PFSK-1 (cell line): ENCODE measurements at regions not wholly inside any gene's neighbourhood (a gene's known extent, or its start where the extent isn't known, plus 50 kb on each side); places are given as distances from the start of the nearest gene placed in this dataset.

ENCODE experiments used
- FOXP2 ChIP-seq: optimal IDR thresholded peaks from 2 replicates; pipeline ENCODE3; 2011; ENCODE audit warnings: borderline replicate concordance, control low read depth, inconsistent platforms; ENCODE audit not compliant: insufficient read depth; ENCODE audit errors: extremely low read length, extremely low read depth
- POLR2AphosphoS5 ChIP-seq: IDR thresholded peaks from 2 replicates; pipeline ENCODE4 v1.6.1; 2012; ENCODE audit warnings: low read depth, mild to moderate bottlenecking, control low read depth, low read length, moderate library complexity
- SIN3A ChIP-seq: IDR thresholded peaks from 2 replicates; pipeline ENCODE4 v1.6.1; 2012; ENCODE audit warnings: mild to moderate bottlenecking, low read length, moderate library complexity, borderline replicate concordance; ENCODE audit not compliant: insufficient read depth
- TAF1 ChIP-seq: IDR thresholded peaks from 2 replicates; pipeline ENCODE4 v1.6.1; 2012; ENCODE audit warnings: low read length, control low read depth, borderline replicate concordance; ENCODE audit not compliant: insufficient read depth
- TF ChIP-seq, protein P1 (sequence below), 2 experiments: IDR thresholded peaks; 2 replicates each; pipeline versions ENCODE4 v1.6.1 to v1.8.0; 2011 to 2012; ENCODE audit warnings: low read depth in 2 of 2, low read length in 2 of 2, control low read depth in 1 of 2, inconsistent platforms in 1 of 2, mild to moderate bottlenecking in 1 of 2, moderate library complexity in 1 of 2; ENCODE audit not compliant: insufficient read depth in 1 of 2

DNA sequence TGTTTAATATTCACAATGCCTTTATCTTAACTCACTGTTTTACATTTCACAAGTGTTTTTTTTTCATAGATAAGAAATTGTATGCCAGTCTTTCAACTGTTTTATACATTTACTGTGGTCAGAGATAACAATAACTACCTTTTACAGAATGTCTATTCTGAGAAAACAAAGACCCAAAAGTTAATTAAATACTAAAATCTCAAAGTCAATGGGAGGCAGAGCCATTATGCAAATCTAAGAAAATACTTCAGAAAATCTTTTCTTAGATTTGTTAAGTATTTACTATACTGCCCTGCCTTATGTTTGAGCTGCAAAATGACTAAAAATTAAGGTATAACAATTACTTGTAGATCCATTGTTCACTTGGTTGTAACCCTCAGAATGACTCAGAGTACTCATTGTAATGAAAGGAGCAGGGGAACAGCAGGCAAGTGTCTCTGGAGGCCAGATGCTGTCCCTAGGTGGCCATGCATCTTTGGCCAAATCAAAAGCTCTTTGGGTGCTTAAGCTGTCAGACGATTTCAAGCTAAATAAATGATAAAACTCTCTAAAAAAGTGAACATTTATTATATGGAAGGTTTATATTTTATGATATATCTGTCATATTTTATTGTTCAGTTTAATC is 770.1 kb upstream of the PCDH20 start:
- no peak for TF ChIP-seq FOXP2
- TF ChIP-seq POLR2AphosphoS5: no peak
- TF ChIP-seq SIN3A: no peak
- no peak for TF ChIP-seq TAF1
- TF ChIP-seq, protein P1, sequence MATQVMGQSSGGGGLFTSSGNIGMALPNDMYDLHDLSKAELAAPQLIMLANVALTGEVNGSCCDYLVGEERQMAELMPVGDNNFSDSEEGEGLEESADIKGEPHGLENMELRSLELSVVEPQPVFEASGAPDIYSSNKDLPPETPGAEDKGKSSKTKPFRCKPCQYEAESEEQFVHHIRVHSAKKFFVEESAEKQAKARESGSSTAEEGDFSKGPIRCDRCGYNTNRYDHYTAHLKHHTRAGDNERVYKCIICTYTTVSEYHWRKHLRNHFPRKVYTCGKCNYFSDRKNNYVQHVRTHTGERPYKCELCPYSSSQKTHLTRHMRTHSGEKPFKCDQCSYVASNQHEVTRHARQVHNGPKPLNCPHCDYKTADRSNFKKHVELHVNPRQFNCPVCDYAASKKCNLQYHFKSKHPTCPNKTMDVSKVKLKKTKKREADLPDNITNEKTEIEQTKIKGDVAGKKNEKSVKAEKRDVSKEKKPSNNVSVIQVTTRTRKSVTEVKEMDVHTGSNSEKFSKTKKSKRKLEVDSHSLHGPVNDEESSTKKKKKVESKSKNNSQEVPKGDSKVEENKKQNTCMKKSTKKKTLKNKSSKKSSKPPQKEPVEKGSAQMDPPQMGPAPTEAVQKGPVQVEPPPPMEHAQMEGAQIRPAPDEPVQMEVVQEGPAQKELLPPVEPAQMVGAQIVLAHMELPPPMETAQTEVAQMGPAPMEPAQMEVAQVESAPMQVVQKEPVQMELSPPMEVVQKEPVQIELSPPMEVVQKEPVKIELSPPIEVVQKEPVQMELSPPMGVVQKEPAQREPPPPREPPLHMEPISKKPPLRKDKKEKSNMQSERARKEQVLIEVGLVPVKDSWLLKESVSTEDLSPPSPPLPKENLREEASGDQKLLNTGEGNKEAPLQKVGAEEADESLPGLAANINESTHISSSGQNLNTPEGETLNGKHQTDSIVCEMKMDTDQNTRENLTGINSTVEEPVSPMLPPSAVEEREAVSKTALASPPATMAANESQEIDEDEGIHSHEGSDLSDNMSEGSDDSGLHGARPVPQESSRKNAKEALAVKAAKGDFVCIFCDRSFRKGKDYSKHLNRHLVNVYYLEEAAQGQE (IDR thresholded peaks at IDR 0.05; ENCODE audit: insufficient read depth in 1 of 2, low read depth in 2 of 2, low read length in 2 of 2): no peak

DNA sequence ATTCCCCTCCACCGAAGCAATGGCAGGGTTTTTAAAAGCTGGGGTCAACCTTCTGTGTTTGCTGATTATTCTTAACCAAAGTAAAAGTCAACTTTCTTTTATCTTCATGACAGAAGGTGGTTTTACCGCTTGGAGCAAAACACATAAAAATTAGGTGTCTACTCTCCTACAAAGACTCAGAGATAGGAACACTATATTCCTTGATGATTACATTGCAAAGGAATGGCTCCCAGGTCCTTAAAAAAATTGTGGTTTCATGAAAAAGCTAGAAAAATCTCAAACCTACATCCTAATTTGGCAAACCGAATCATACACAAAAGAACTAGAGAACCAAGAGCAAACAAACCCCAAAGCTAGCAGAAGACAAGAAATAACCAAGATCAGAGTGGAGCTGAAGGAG is 760.4 kb upstream of the PCDH20 start:
- TF ChIP-seq SIN3A: no peak
- no peak for TF ChIP-seq FOXP2
- TF ChIP-seq, protein P1 (IDR thresholded peaks at IDR 0.05; ENCODE audit: insufficient read depth in 1 of 2, low read depth in 2 of 2, low read length in 2 of 2): no peak

DNA sequence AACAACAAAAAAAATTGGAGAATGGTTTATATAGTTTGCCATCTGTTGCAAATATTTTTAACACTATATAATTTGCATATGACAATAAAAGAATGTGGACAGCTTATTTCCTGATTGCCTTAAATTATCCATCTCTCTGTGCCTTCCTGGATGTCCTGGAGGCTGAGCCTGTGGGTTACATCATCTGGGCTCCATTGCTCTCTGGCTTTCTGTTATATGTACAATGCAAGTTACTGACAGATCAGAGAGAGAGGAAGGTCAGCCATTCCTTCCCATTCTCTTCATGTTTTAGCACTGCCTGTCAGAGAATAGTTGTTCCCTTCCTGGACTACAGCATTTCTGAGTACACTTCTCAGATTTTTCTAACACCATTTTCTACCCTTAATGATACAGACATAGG is 758.3 kb upstream of the PCDH20 start:
- TF ChIP-seq SIN3A (no peak), POLR2AphosphoS5 (no peak), TAF1 (no peak), FOXP2 (no peak)
- TF ChIP-seq, protein P1 (IDR thresholded peaks at IDR 0.05; ENCODE audit: insufficient read depth in 1 of 2, low read depth in 2 of 2, low read length in 2 of 2): no peak

DNA sequence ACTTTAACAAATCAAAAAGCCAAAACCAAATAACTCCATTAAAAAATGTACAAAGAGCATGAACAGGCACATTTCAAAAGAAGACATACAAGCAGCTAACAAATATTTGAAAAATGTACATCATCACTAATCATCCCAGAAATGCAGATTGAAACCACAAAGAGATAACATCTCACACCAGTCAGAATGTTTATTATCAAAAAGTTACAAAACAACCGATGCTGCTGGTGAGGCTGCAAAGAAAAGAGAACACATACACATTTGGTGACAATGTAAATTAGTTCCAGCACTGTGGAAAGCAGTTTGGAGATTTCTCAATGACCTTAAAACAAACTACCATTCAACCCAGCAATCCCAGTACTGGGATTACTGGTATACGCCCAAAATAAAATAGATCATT is 756.0 kb upstream of the PCDH20 start:
- TF ChIP-seq TAF1 (no peak), SIN3A (no peak), POLR2AphosphoS5 (no peak), FOXP2 (no peak)
- TF ChIP-seq, protein P1 (IDR thresholded peaks at IDR 0.05; ENCODE audit: insufficient read depth in 1 of 2, low read depth in 2 of 2, low read length in 2 of 2): no peak

DNA sequence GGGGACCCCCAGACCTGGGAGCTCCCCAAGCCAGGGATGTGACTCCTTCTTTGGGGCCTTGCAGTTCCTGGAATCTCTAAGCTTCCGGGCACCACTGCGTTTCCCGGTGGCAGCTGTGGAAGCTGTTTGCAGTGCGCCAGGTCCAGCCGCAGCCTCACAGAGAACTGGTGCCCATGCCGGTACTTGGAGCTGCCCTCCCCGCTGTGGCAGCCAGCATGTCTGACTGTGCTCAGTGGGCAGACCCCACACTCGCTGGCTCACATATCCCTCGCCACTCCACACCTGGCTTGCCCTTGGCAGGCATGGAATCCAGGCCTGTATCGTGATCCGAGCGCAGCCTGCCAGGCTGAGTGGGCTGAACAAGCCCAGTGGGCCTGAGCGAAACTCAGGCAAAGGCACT is 753.2 kb upstream of the PCDH20 start:
- TF ChIP-seq SIN3A (no peak), FOXP2 (no peak), TAF1 (no peak), POLR2AphosphoS5 (no peak)
- TF ChIP-seq, protein P1 (IDR thresholded peaks at IDR 0.05; ENCODE audit: insufficient read depth in 1 of 2, low read depth in 2 of 2, low read length in 2 of 2): no peak
